T-helper 1 cell (primary cell): ENCODE measurements at regions not wholly inside any gene's neighbourhood (a gene's known extent, or its start where the extent isn't known, plus 50 kb on each side); places are given as distances from the start of the nearest gene placed in this dataset.
A peak's percentile ranks its signal among the peaks of the same experiment; 100 is the strongest.
"Not testable (repeated sequence)": the region's sequence is repeated elsewhere in the genome, so short reads cannot be mapped to it uniquely, and the experiment has no call there.

Source experiments
- DNase-seq, 5 donors: peaks; one replicate each; pipeline ENCODE4 v3.0.0-alpha.2; 2012 to 2020

DNA sequence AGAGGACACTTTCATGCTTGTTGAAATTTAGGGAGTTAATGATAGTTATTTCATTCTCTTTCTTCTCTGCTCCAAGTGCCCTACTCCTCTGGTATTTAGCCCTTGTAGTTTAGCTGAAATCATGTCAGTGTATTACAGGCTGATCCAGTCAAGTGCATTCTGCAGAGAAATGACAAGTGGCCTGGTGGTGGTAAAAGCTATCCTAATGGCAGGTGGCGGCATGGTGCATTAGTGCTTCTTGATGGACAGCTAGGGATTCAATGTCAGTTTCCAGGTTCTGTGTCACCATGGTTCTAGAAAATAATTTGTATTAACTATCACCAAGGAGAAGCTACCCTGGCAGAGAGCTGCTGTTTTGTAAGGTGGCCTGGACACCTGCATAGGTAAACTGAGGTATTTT, 90.0 kb upstream of the BNIP2 start:
- no peak for DNase-seq

- no peak for DNase-seq
Observed at GRCh38 chr15:59764775-59765174, 75.7 kb upstream of the BNIP2 start.

GRCh38 chr15:59762558-59762957, 73.4 kb upstream of the BNIP2 start:
- DNase-seq, result peak in 1 of 5 donors; percentile 32

- DNase-seq, result not testable (repeated sequence)
Observed at GRCh38 chr15:59760256-59760655, 71.1 kb upstream of the BNIP2 start.

DNA sequence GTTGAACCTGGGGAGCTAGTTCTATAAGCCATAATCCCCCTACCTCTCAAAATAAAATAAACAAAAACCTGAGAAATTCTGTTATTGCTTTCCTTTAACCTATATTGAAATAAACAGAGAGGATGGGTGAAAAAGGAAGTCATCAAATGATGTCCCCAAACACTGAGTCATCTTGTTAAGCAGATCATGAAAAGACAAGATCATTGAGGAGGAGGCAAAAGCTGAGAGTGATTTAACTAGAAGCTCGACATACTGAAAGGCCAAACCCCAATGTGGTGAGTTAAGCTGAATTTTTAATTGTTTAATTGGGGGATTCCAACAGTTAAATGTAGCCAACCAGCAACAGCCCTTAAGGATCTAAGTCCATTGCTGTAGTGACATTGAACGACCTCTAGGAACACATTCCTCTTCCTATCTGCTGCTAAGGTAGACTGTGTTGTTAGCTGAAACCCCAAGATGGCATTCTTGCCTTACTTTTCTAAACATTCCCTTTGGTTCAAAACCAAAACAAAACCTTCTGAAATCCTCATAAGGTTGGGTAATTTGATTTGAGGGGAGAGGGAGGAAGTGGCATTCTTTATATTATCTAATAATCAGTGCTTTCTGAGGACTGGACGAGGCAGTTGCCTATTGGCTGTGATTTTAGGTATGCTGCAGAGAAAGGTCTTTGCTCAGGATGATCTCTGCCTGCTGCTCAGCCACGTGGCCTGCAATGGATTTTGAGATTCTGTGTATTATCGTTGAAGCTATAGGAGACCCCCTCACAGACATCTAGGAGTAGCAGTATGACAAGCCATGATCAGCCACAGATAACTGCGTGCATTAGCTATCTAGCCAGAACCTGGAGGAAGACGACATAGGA, 62.7 kb upstream of the BNIP2 start:
- DNase-seq, result peak in 2 of 5 donors; percentile 13 to 66

GRCh38 chr15:59746777-59747176, 57.7 kb upstream of the BNIP2 start:
- no peak for DNase-seq

- DNase-seq, result peak in 1 of 5 donors; percentile 15
Observed at GRCh38 chr15:59741274-59741906, 52.3 kb upstream of the BNIP2 start.

DNA sequence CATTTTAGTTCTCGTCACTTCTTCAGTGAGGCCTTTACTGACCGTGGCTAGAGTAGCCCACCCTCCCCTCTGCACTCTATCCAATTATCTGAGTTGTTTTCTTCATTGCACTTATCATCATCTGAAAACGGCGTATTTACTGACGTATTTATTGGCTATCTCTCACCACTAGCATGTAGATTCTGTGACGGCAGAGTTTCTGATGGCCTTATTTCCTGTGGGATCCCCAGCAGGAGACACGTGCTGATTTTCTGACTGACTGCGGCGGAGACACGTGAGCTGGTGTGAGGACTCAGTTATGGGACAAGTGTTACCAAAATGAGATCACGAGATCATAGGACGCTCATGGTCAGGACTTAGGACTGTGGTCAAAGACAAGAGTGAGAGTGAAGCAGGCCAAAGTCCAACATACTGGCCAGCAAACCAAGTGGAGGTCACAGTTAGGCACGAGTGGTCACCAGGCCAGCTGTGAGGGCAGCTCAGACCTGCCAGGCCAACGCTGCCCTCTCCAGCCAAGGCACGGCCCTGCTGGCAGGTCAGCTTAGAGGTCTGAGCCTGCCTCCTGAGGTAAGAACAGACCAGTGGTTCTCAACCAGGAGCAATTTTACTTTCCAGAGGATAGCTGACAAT, 50.6 kb upstream of the BNIP2 start:
- no peak for DNase-seq
